ENCODE measurements at regions not wholly inside any gene's neighbourhood (a gene's known extent, or its start where the extent isn't known, plus 50 kb on each side); places are given as distances from the start of the nearest gene placed in this dataset.

DNA sequence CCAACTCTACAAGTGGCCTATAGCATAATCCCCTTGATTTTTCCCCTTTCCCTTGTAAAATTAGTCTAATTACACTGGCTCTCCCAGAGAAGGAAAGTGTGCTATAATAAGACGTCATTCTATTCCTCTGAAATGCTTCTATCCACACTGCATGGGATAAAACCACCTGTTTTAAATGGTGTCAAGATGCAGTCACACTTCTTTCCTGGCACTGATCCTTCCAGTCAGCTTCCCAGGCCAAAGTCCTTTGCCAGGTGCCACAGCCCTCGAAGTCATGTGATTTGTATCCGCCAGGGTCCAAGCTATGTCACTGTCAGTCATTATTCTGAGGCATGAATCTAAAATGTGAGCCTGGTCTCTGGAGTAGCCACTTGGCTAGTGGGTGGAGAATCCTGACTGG, 169.0 kb upstream of the KIAA1217 start:
- H3K4me3 ChIP-seq (ENCODE audit: low read length): no peak overlapping the region
- POLR2A ChIA-PET: no interaction called here
- H3K4me3 Mint-ChIP-seq: no peak overlapping the region
- DNase-seq: no peak
- H3K4me1 Mint-ChIP-seq: no peaks in the 10 kb centered on the region
- no peak overlapping the region for H3K27ac Mint-ChIP-seq
- H3K4me1 ChIP-seq (ENCODE audit: insufficient read depth, low read length): no peaks in the 10 kb centered on the region
- no peaks in the 10 kb centered on the region for H3K27me3 Mint-ChIP-seq
- no peaks in the 10 kb centered on the region for H3K36me3 ChIP-seq (ENCODE audit: insufficient read depth, low read length)
- H3K36me3 Mint-ChIP-seq: no peaks in the 10 kb centered on the region
- H3K27ac ChIP-seq (ENCODE audit: low read depth, low read length): no peak overlapping the region
- H3K27me3 ChIP-seq (ENCODE audit: insufficient read depth, low read length, poor library complexity, severe bottlenecking): no peaks in the 10 kb centered on the region
- H3K9me3 Mint-ChIP-seq: peaks cover 0 to 13% (median 2%) of the 10 kb centered on the region in 5 donors
- CTCF ChIA-PET: no interaction called here
- H3K9me3 ChIP-seq (ENCODE audit: low read length): no peaks in the 10 kb centered on the region

DNA sequence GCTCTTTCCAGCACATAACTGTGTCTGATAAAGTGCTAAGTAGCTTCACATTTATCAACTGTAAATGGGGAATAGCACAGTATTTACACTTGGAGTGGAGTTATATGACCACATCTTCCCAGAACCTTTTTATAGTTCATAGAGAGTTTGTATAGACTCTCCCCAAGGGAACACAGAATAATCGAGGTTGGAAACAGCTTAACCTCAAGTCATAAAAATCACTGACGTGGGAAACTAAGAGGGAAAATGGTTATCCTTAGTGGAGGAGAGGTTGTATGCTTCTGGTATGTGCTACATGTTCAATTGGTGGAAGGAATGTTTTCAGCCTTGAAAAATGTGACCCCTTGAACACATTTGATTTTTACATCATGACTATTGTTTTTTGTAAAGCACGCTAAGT, 167.9 kb upstream of the KIAA1217 start:
- Mint-ChIP-seq H3K9me3 (peaks cover 0 to 13% (median 0%) of the 10 kb centered on the region in 5 donors), H3K27me3 (no peaks in the 10 kb centered on the region), H3K36me3 (no peaks in the 10 kb centered on the region), H3K4me3 (no peak overlapping the region), H3K4me1 (no peaks in the 10 kb centered on the region), H3K27ac (no peak overlapping the region)
- H3K4me3 ChIP-seq (ENCODE audit: low read length): no peak overlapping the region
- no peak for DNase-seq
- no peaks in the 10 kb centered on the region for H3K27me3 ChIP-seq (ENCODE audit: insufficient read depth, low read length, poor library complexity, severe bottlenecking)
- H3K4me1 ChIP-seq (ENCODE audit: insufficient read depth, low read length): no peaks in the 10 kb centered on the region
- no peaks in the 10 kb centered on the region for H3K36me3 ChIP-seq (ENCODE audit: insufficient read depth, low read length)
- no peak overlapping the region for H3K27ac ChIP-seq (ENCODE audit: low read depth, low read length)
- ChIA-PET CTCF (no interaction called here), POLR2A (no interaction called here)
- no peaks in the 10 kb centered on the region for H3K9me3 ChIP-seq (ENCODE audit: low read length)

DNA sequence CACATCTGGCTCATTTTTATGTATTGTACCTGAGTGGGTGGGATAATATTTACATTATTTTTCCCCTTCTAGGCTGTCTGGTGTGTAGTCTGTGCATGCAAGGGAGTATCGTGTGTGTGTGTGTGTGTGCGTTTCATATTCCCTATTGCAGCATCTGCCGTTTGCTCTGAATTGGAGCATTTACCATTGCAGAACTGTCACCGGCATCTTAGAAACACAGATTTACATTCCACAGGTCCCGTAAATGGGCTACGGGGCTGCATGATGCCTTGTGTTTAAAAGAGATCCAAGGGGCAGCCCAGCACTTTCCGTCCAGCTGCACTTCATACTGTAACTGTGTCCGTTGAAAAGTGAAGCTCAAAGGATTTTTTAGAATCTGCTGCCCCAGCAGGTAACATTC, 167.1 kb upstream of the KIAA1217 start:
- ChIA-PET POLR2A (no interaction called here), CTCF (no interaction called here)
- Histone ChIP-seq H3K27ac (ENCODE audit: low read depth, low read length) (no peak overlapping the region), H3K27me3 (ENCODE audit: insufficient read depth, low read length, poor library complexity, severe bottlenecking) (no peaks in the 10 kb centered on the region), H3K36me3 (ENCODE audit: insufficient read depth, low read length) (no peaks in the 10 kb centered on the region), H3K4me3 (ENCODE audit: low read length) (no peak overlapping the region), H3K9me3 (ENCODE audit: low read length) (no peaks in the 10 kb centered on the region), H3K4me1 (ENCODE audit: insufficient read depth, low read length) (no peaks in the 10 kb centered on the region)
- Mint-ChIP-seq H3K4me3 (no peak overlapping the region), H3K9me3 (peaks cover 0 to 9% (median 0%) of the 10 kb centered on the region in 5 donors), H3K27ac (no peak overlapping the region), H3K27me3 (no peaks in the 10 kb centered on the region), H3K36me3 (no peaks in the 10 kb centered on the region), H3K4me1 (no peaks in the 10 kb centered on the region)
- DNase-seq: no peak

DNA sequence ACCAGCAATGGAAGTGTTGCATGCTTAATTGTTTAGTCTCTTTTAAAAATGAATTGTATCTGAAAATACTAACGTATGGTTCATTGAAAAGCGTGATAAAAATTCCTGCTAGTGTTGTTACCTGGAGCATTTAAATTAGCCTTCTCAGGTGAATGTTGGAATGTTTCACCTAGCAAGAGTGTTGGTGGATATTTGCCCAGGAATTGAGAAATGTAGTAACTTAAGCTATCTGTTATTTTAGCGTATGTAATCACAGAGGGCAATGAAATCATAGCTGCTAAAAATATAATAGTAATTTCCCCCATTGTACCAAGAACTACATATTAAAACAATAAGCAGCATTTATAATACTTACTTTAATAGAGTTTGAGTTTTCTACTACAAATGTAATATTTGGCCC, 166.1 kb upstream of the KIAA1217 start:
- Mint-ChIP-seq H3K27ac (no peak overlapping the region), H3K9me3 (peaks cover 0 to 14% (median 0%) of the 10 kb centered on the region in 5 donors), H3K4me3 (no peak overlapping the region), H3K36me3 (no peaks in the 10 kb centered on the region), H3K27me3 (no peaks in the 10 kb centered on the region), H3K4me1 (no peaks in the 10 kb centered on the region)
- no peak overlapping the region for H3K4me3 ChIP-seq (ENCODE audit: low read length)
- ChIA-PET POLR2A (no interaction called here), CTCF (no interaction called here)
- H3K9me3 ChIP-seq (ENCODE audit: low read length): no peaks in the 10 kb centered on the region
- H3K4me1 ChIP-seq (ENCODE audit: insufficient read depth, low read length): no peaks in the 10 kb centered on the region
- no peaks in the 10 kb centered on the region for H3K36me3 ChIP-seq (ENCODE audit: insufficient read depth, low read length)
- no peak for DNase-seq
- H3K27ac ChIP-seq (ENCODE audit: low read depth, low read length): no peak overlapping the region
- H3K27me3 ChIP-seq (ENCODE audit: insufficient read depth, low read length, poor library complexity, severe bottlenecking): no peaks in the 10 kb centered on the region

DNA sequence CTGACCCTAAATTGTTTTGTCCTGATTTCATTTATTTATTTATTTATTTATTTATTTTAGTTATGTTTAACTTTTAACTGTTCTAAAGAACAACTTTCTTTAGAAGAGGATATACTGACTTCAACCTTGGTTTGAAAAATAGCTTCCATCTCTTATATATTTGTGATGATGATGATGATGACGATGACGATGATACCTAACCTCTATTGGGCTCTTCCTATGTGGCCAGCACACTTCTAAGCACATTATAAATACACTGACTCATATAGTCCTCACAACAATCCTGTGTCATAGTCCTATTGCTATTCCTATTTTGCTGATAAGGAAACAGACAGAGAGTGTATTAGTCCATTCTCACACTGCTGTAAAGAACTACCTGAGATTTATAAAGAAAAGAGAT, 162.9 kb upstream of the KIAA1217 start:
- H3K27me3 Mint-ChIP-seq: no peaks in the 10 kb centered on the region
- H3K4me1 Mint-ChIP-seq: no peaks in the 10 kb centered on the region
- ChIA-PET CTCF (no interaction called here), POLR2A (no interaction called here)
- DNase-seq: no peak
- H3K4me3 ChIP-seq (ENCODE audit: low read length): no peak overlapping the region
- no peaks in the 10 kb centered on the region for H3K4me1 ChIP-seq (ENCODE audit: insufficient read depth, low read length)
- H3K9me3 ChIP-seq (ENCODE audit: low read length): no peaks in the 10 kb centered on the region
- H3K27ac ChIP-seq (ENCODE audit: low read depth, low read length): no peak overlapping the region
- peaks cover 0 to 19% (median 0%) of the 10 kb centered on the region in 5 donors for H3K9me3 Mint-ChIP-seq
- no peaks in the 10 kb centered on the region for H3K36me3 ChIP-seq (ENCODE audit: insufficient read depth, low read length)
- H3K27ac Mint-ChIP-seq: no peak overlapping the region
- no peaks in the 10 kb centered on the region for H3K36me3 Mint-ChIP-seq
- H3K27me3 ChIP-seq (ENCODE audit: insufficient read depth, low read length, poor library complexity, severe bottlenecking): no peaks in the 10 kb centered on the region
- no peak overlapping the region for H3K4me3 Mint-ChIP-seq

DNA sequence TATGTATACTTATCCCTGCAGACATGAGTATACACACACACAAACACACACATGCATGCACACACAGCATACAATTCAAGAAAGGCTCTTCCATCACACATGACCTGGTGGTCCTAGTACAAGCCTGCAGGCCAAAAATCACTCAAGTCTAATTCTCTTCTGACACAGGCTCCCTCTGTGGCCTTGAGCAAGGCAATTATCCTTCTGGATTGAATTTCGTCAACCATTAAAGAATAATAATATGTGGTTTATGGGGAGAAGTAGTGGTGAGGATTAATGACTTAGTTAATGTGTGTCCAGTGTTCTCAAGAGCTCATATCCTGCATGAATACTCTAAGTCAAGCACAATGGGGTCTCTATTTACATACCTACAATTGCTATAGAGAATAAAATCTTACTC, 161.8 kb upstream of the KIAA1217 start:
- H3K27ac ChIP-seq (ENCODE audit: low read depth, low read length): no peak overlapping the region
- H3K4me1 ChIP-seq (ENCODE audit: insufficient read depth, low read length): no peaks in the 10 kb centered on the region
- Mint-ChIP-seq H3K27me3 (no peaks in the 10 kb centered on the region), H3K4me1 (no peaks in the 10 kb centered on the region), H3K36me3 (no peaks in the 10 kb centered on the region), H3K27ac (no peak overlapping the region), H3K9me3 (peaks cover 0 to 28% (median 0%) of the 10 kb centered on the region in 5 donors), H3K4me3 (no peak overlapping the region)
- H3K9me3 ChIP-seq (ENCODE audit: low read length): no peaks in the 10 kb centered on the region
- DNase-seq: no peak
- H3K36me3 ChIP-seq (ENCODE audit: insufficient read depth, low read length): no peaks in the 10 kb centered on the region
- POLR2A ChIA-PET: no interaction called here
- H3K27me3 ChIP-seq (ENCODE audit: insufficient read depth, low read length, poor library complexity, severe bottlenecking): no peaks in the 10 kb centered on the region
- CTCF ChIA-PET: no interaction called here
- H3K4me3 ChIP-seq (ENCODE audit: low read length): no peak overlapping the region

DNA sequence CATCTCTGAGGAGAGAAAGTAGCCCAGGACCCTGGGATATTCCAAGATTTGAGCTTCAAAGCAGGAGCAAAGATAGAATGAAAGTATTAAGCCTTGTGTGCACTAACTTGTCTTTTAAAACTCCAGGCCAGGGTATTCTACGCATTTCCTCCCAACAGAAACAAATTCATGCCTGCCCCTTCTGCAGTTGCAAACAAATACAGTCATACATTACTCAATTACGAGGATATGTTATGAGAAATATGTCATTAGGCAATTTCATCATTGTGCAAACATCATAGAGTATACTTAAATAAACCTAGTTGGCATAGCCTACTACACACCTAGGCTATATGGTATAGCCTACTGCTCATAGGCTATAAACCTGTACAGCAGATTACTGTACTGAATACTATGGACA, 154.5 kb upstream of the KIAA1217 start:
- Mint-ChIP-seq H3K27ac (no peak overlapping the region), H3K27me3 (no peaks in the 10 kb centered on the region), H3K9me3 (peaks cover 0 to 12% (median 0%) of the 10 kb centered on the region in 5 donors), H3K36me3 (no peaks in the 10 kb centered on the region), H3K4me1 (no peaks in the 10 kb centered on the region), H3K4me3 (no peak overlapping the region)
- no peak for DNase-seq
- Histone ChIP-seq H3K27me3 (ENCODE audit: insufficient read depth, low read length, poor library complexity, severe bottlenecking) (no peaks in the 10 kb centered on the region), H3K4me3 (ENCODE audit: low read length) (no peak overlapping the region), H3K4me1 (ENCODE audit: insufficient read depth, low read length) (no peaks in the 10 kb centered on the region), H3K9me3 (ENCODE audit: low read length) (no peaks in the 10 kb centered on the region), H3K36me3 (ENCODE audit: insufficient read depth, low read length) (no peaks in the 10 kb centered on the region), H3K27ac (ENCODE audit: low read depth, low read length) (no peak overlapping the region)
- CTCF ChIA-PET: no interaction called here
- POLR2A ChIA-PET: no interaction called here

DNA sequence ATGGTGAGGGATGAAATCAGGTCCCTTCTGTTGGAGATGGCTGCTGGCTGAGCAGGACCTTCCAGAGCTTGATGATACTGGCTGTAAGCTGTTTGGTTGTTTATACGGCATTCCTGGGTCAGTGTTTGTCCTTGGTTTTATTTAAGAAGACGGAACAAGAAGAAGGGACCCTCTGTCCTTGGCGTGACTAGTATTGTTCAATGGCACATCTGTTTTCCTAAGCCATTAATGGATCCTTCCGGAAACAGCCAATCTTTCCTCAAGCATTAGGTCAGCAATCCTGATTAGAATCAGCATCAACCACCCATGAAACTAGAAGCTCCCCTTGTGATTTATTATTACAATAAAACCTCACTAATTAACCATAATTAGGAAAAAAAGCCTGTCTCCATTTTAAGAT, 128.7 kb upstream of the KIAA1217 start:
- H3K4me3 Mint-ChIP-seq: no peak overlapping the region
- POLR2A ChIA-PET: no interaction called here
- H3K27ac Mint-ChIP-seq: no peak overlapping the region
- H3K4me1 Mint-ChIP-seq: no peaks in the 10 kb centered on the region
- Histone ChIP-seq H3K27me3 (ENCODE audit: insufficient read depth, low read length, poor library complexity, severe bottlenecking) (no peaks in the 10 kb centered on the region), H3K27ac (ENCODE audit: low read depth, low read length) (no peak overlapping the region), H3K36me3 (ENCODE audit: insufficient read depth, low read length) (no peaks in the 10 kb centered on the region), H3K9me3 (ENCODE audit: low read length) (no peaks in the 10 kb centered on the region), H3K4me1 (ENCODE audit: insufficient read depth, low read length) (no peaks in the 10 kb centered on the region), H3K4me3 (ENCODE audit: low read length) (no peak overlapping the region)
- peaks cover 0 to 7% (median 3%) of the 10 kb centered on the region in 5 donors for H3K9me3 Mint-ChIP-seq
- H3K36me3 Mint-ChIP-seq: no peaks in the 10 kb centered on the region
- H3K27me3 Mint-ChIP-seq: no peaks in the 10 kb centered on the region
- no peak for DNase-seq
- CTCF ChIA-PET: no interaction called here
